ENCODE measurements at regions not wholly inside any gene's neighbourhood (a gene's known extent, or its start where the extent isn't known, plus 50 kb on each side); places are given as distances from the start of the nearest gene placed in this dataset.

- TF ChIP-seq POLR2A (IDR thresholded peaks at IDR 0.05) (no peak), CTCF (IDR thresholded peaks at IDR 0.05) (no peak), POLR2AphosphoS5 (IDR thresholded peaks at IDR 0.05) (no peak)
Measured at GRCh38 chr14:98599082-98599481, 672.9 kb downstream of the BCL11B start.
